Panc1 (cell line): ENCODE measurements at regions not wholly inside any gene's neighbourhood (a gene's known extent, or its start where the extent isn't known, plus 50 kb on each side); places are given as distances from the start of the nearest gene placed in this dataset.

Source experiments
- ATAC-seq: fragments of 200-7000 bp; cut with Tn5 transposase; 2 replicates; pipeline ENCODE4 v1.9.1; 2020; ENCODE audit warnings: mild to moderate bottlenecking, moderate library complexity
- BruUV-seq: library from RNA; stranded (reverse); fragments of 400-500 nt; replicated peaks from 2 replicates; lab custom pipeline; 2021; lab: Mats Ljungman, UMichigan
- CTCF ChIA-PET: fragments of 300-600 bp; sonication (Branson Sonifier 250); formaldehyde crosslinking; loops from one replicate; lab custom pipeline; 2022; ENCODE audit warnings: antibody characterized with exemption; lab: Charles Lee
- POLR2A ChIA-PET: fragments of 300-600 bp; sonication (Branson Sonifier 250); formaldehyde crosslinking; loops from one replicate; lab custom pipeline; 2022; ENCODE audit warnings: antibody characterized with exemption; lab: Charles Lee
- DNase-seq: peaks from one replicate; pipeline ENCODE4 v3.0.0-alpha.2; 2010; ENCODE audit warnings: low read depth, low spot score
- H3K27ac ChIP-seq: 2 replicates; pipeline ENCODE4 v1.5.1; 2011; ENCODE audit warnings: mild to moderate bottlenecking, low read length, inconsistent platforms
- H3K27me3 ChIP-seq: fragments of 200-500 bp; sonication (Bioruptor generic); 2 replicates; pipeline ENCODE4 v1.6.0; 2014; ENCODE audit warnings: low read length, inconsistent platforms; ENCODE audit not compliant: control insufficient read depth, insufficient read depth
- H3K36me3 ChIP-seq: fragments of 200-500 bp; sonication (Bioruptor generic); 2 replicates; pipeline ENCODE4 v1.5.1; 2014; ENCODE audit warnings: inconsistent platforms, mild to moderate bottlenecking, low read length, moderate library complexity; ENCODE audit not compliant: control insufficient read depth, insufficient read depth
- H3K4me1 ChIP-seq: 2 replicates; pipeline ENCODE4 v1.5.1; 2011; ENCODE audit warnings: inconsistent platforms, mild to moderate bottlenecking, low read length, moderate library complexity; ENCODE audit not compliant: control insufficient read depth, insufficient read depth
- H3K4me3 ChIP-seq, 2 experiments: 2 replicates each; pipeline ENCODE4 v1.5.1; 2011 to 2012; ENCODE audit warnings: low read depth in 2 of 2, low read length in 2 of 2, mild to moderate bottlenecking in 2 of 2, inconsistent platforms in 1 of 2, moderate library complexity in 1 of 2
- H3K9me3 ChIP-seq: fragments of 200-500 bp; sonication (Bioruptor generic); 2 replicates; pipeline ENCODE4 v1.5.1; 2014; ENCODE audit warnings: low read depth, mild to moderate bottlenecking, inconsistent platforms, low read length, moderate library complexity; ENCODE audit not compliant: control insufficient read depth, insufficient read depth
- CTCF ChIP-seq: fragments of 450-650 bp; IDR thresholded peaks from 2 replicates; pipeline ENCODE4 v1.5.1; 2017; ENCODE audit warnings: mild to moderate bottlenecking
- POLR2AphosphoS5 ChIP-seq: IDR thresholded peaks from 2 replicates; pipeline ENCODE4 v1.6.1; 2012; ENCODE audit warnings: mild to moderate bottlenecking, low read depth, low read length, moderate library complexity
- REST ChIP-seq, 2 experiments: IDR thresholded peaks; 2 replicates each; pipeline ENCODE4 v1.6.1; 2011 to 2012; ENCODE audit warnings: low read depth in 2 of 2, control low read depth in 1 of 2, low read length in 1 of 2, mild to moderate bottlenecking in 1 of 2, moderate library complexity in 1 of 2; ENCODE audit not compliant: insufficient read depth in 1 of 2
- SIN3A ChIP-seq: IDR thresholded peaks from 2 replicates; pipeline ENCODE4 v1.6.1; 2012; ENCODE audit warnings: low read depth, mild to moderate bottlenecking, low read length, moderate library complexity, borderline replicate concordance; ENCODE audit not compliant: insufficient read depth
- TCF7L2 ChIP-seq: IDR thresholded peaks from 2 replicates; pipeline ENCODE4 v1.6.1; 2011; ENCODE audit warnings: mild to moderate bottlenecking, low read depth, low read length, inconsistent platforms
- in situ Hi-C: cut with HindIII; loops from 2 replicates; pipeline ENCODE4 v1.10.0; 2016; ENCODE audit warnings: low sequenced_read_pairs, low pct_unique_long_range_greater_than_20kb
- intact Hi-C: fragments of 100-400 bp; cut with micrococcal nuclease; formaldehyde crosslinking; loops from one replicate; pipeline ENCODE4 v1.10.0; 2022; ENCODE audit not compliant: unreplicated experiment

GRCh38 chrX:20967725-20968124, 406.5 kb upstream of the CNKSR2 start:
- intact Hi-C loops (no loop called here), in situ Hi-C loops (no loop called here)
- Histone ChIP-seq H3K4me1 (no peaks in the 10 kb centered on the region), H3K36me3 (no peaks in the 10 kb centered on the region), H3K27ac (no peak overlapping the region), H3K4me3 (no peak overlapping the region), H3K9me3 (no peaks in the 10 kb centered on the region), H3K27me3 (no peaks in the 10 kb centered on the region)
- no peak for ATAC-seq
- no TSS peak for BruUV-seq
- TF ChIP-seq SIN3A, result no peak
- no peak for TF ChIP-seq REST (IDR thresholded peaks at IDR 0.05; ENCODE audit: insufficient read depth in 1 of 2, low read depth in 2 of 2, low read length in 1 of 2)
- no peak for TF ChIP-seq POLR2AphosphoS5
- TF ChIP-seq CTCF, result no peak
- TF ChIP-seq TCF7L2, result no peak
- ChIA-PET POLR2A (no interaction called here), CTCF (no interaction called here)
- DNase-seq, result no peak

- Histone ChIP-seq H3K27me3 (no peaks in the 10 kb centered on the region), H3K9me3 (no peaks in the 10 kb centered on the region), H3K36me3 (no peaks in the 10 kb centered on the region), H3K27ac (no peak overlapping the region), H3K4me3 (no peak overlapping the region), H3K4me1 (no peaks in the 10 kb centered on the region)
- ChIA-PET CTCF (no interaction called here), POLR2A (no interaction called here)
- intact Hi-C loops (no loop called here), in situ Hi-C loops (no loop called here)
- DNase-seq (no peak), ATAC-seq (no peak)
- TF ChIP-seq TCF7L2, result no peak
- TF ChIP-seq SIN3A, result no peak
- no peak for TF ChIP-seq REST (IDR thresholded peaks at IDR 0.05; ENCODE audit: insufficient read depth in 1 of 2, low read depth in 2 of 2, low read length in 1 of 2)
- TF ChIP-seq POLR2AphosphoS5, result no peak
- TF ChIP-seq CTCF, result no peak
- no TSS peak for BruUV-seq
These were observed 408.8 kb upstream of the CNKSR2 start for GRCh38 chrX:20965270-20966044.
